ENCODE measurements at regions not wholly inside any gene's neighbourhood (a gene's known extent, or its start where the extent isn't known, plus 50 kb on each side); places are given as distances from the start of the nearest gene placed in this dataset.

DNA sequence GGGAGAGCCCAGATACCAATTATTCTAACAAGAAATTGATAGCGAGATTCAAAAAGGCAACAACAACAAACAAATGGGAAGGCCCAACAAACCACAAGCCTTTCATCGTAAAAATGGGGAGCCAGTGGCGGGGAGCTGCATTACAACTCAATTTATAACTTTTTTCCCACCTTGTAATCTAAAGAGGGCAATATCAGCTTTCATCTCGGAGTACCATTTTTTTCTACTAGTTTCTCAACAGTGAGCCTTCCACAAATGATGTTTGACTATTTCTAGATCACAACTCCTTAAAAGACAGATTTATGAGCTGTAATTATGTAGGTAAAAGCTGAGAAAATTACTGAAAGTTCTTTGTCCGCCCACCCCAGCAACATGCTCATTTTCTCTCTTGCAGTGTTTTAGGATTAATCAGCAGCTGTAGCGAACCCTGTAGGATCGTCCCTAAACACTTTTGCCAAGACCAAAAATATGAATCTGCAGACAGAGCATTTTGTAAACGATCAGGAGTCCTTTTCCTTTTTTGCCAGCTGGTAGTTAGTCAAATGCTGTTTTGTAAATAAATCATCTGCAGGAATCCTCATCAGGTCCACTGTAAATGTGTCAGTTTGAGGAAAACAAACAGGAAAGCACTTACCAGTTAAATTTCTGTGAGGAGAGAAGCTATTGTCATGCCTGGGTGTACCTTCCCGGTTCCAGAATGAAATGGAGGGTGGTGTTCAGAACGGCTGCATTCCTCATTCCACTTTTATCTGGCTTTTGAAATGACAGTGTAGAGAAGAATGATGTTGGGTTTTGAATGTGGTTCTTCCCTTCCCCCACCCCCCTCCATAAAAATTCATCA is 53.2 kb downstream of the EEF1B2 start:
- H3K27me3 ChIP-seq = peaks cover 0 to 16% (median 5%) of the 10 kb centered on the region in 7 donors
- peak overlapping the region in 7 of 10 donors; percentile 16 to 43 (median 27) for H3K4me3 ChIP-seq
- peaks cover 0 to 10% (median 0%) of the 10 kb centered on the region in 9 donors for H3K4me1 ChIP-seq
- H3K27ac ChIP-seq = peak overlapping the region in 4 of 10 donors; percentile 11 to 36 (median 26)
- H3K36me3 ChIP-seq = no peaks in the 10 kb centered on the region
- ATAC-seq = peak in 2 of 8 donors; percentile 29 to 52
- WGBS, 2 donors = 28 to 29% methylated on average over 10 of the region's 10 CpGs
- TF ChIP-seq, protein P1, sequence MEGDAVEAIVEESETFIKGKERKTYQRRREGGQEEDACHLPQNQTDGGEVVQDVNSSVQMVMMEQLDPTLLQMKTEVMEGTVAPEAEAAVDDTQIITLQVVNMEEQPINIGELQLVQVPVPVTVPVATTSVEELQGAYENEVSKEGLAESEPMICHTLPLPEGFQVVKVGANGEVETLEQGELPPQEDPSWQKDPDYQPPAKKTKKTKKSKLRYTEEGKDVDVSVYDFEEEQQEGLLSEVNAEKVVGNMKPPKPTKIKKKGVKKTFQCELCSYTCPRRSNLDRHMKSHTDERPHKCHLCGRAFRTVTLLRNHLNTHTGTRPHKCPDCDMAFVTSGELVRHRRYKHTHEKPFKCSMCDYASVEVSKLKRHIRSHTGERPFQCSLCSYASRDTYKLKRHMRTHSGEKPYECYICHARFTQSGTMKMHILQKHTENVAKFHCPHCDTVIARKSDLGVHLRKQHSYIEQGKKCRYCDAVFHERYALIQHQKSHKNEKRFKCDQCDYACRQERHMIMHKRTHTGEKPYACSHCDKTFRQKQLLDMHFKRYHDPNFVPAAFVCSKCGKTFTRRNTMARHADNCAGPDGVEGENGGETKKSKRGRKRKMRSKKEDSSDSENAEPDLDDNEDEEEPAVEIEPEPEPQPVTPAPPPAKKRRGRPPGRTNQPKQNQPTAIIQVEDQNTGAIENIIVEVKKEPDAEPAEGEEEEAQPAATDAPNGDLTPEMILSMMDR (IDR thresholded peaks at IDR 0.05) = no peak
- DNase-seq = no peak
- intact Hi-C loops (cut with DNase I) = no loop called here
- H3K9me3 ChIP-seq = no peaks in the 10 kb centered on the region

DNA sequence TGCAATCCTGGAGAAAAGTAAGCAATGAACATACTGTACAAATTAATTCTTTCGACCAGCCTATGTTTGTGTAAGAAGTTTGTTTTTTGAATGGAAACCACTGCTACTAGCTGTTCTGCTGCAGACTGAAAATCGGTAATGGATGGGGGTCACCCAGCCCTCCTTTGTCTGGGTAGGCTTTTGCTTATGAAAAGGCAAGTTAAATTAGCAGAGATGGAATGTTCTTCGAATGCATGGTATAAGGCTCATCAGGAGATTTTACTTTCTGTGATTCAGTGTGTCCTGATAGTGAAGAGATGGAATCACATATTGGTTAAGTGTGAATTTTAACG is 53.8 kb downstream of the EEF1B2 start:
- H3K9me3 ChIP-seq = no peaks in the 10 kb centered on the region
- peak overlapping the region in 2 of 10 donors; percentile 31 to 43 for H3K4me3 ChIP-seq
- H3K36me3 ChIP-seq = no peaks in the 10 kb centered on the region
- peak overlapping the region in 1 of 10 donors; percentile 11 for H3K27ac ChIP-seq
- TF ChIP-seq, protein P1 (IDR thresholded peaks at IDR 0.05) = no peak
- ATAC-seq = no peak
- peaks cover 0 to 20% (median 5%) of the 10 kb centered on the region in 7 donors for H3K27me3 ChIP-seq
- intact Hi-C loops (cut with DNase I) = no loop called here
- 45 to 47% methylated on average over 4 of the region's 4 CpGs for WGBS, 2 donors
- no peak for DNase-seq
- peaks cover 0 to 10% (median 0%) of the 10 kb centered on the region in 9 donors for H3K4me1 ChIP-seq

DNA sequence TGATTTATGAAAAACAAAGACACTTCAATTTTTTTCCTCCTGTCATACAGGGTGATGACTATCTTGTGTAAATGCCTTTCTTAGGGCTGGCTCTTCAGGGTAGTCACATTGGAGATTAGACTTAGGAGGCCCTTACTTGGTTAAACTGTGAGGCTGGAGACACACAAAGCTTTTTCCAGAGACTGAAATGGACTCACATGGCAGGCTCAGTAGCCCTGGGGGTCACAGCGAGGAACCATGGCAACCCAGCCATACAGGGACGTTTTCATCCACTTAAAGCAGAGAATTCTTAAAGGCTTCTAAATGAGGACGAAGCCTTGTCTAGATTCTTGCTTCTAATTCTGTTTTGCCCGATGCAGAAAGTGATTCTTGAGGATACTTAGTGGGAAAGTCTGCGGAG is 57.3 kb upstream of the ZDBF2 start:
- ATAC-seq (no peak), DNase-seq (no peak)
- peaks cover 0 to 10% (median 0%) of the 10 kb centered on the region in 11 donors for H3K9me3 ChIP-seq
- peak overlapping the region in 2 of 10 donors; percentile 18 to 23 for H3K4me3 ChIP-seq
- TF ChIP-seq, protein P1 (IDR thresholded peaks at IDR 0.05) = no peak
- no peaks in the 10 kb centered on the region for H3K36me3 ChIP-seq
- peaks cover 0 to 23% (median 5%) of the 10 kb centered on the region in 7 donors for H3K27me3 ChIP-seq
- peak overlapping the region in 1 of 10 donors; percentile 9 for H3K27ac ChIP-seq
- peaks cover 0 to 14% (median 0%) of the 10 kb centered on the region in 9 donors for H3K4me1 ChIP-seq
- WGBS, 2 donors = 61 to 65% methylated on average over 5 of the region's 5 CpGs
- intact Hi-C loops (cut with DNase I) = no loop called here

DNA sequence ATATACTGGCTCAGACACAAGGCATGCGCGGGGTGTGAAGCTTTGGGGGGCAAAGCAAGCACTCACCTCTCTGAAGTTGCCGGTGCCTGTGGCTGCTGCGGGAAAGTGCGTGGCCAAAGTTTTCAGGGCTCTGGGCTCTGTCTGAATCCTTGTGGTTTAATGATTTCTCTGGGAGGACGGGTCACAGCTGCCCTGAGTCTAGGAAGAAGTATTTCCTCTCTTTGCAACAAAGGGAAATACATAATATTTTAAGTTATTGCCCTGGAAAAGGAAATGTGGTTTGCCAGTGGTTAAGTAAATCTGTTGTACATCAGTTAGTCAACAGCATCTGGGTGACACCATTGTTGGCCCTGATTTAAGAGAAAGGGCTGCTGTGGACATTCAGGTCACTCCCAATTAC is 56.7 kb upstream of the ZDBF2 start:
- TF ChIP-seq, protein P1 (IDR thresholded peaks at IDR 0.05) = no peak
- H3K4me3 ChIP-seq = peak overlapping the region in 3 of 10 donors; percentile 15 to 23 (median 18)
- ATAC-seq = peak in 1 of 8 donors; percentile 7

More for the DNA sequence above, 56.7 kb upstream of the ZDBF2 start:
- intact Hi-C loops (cut with DNase I) = no loop called here
- DNase-seq = no peak
- H3K4me1 ChIP-seq = peaks cover 0 to 14% (median 0%) of the 10 kb centered on the region in 9 donors
- 23% methylated on average over 6 of the region's 6 CpGs for WGBS, 2 donors
- no peaks in the 10 kb centered on the region for H3K36me3 ChIP-seq
- H3K9me3 ChIP-seq = peaks cover 0 to 10% (median 0%) of the 10 kb centered on the region in 11 donors
- peaks cover 0 to 23% (median 5%) of the 10 kb centered on the region in 7 donors for H3K27me3 ChIP-seq
- peak overlapping the region in 1 of 10 donors; percentile 9 for H3K27ac ChIP-seq
